ENCODE measurements at regions not wholly inside any gene's neighbourhood (a gene's known extent, or its start where the extent isn't known, plus 50 kb on each side); places are given as distances from the start of the nearest gene placed in this dataset.

DNA sequence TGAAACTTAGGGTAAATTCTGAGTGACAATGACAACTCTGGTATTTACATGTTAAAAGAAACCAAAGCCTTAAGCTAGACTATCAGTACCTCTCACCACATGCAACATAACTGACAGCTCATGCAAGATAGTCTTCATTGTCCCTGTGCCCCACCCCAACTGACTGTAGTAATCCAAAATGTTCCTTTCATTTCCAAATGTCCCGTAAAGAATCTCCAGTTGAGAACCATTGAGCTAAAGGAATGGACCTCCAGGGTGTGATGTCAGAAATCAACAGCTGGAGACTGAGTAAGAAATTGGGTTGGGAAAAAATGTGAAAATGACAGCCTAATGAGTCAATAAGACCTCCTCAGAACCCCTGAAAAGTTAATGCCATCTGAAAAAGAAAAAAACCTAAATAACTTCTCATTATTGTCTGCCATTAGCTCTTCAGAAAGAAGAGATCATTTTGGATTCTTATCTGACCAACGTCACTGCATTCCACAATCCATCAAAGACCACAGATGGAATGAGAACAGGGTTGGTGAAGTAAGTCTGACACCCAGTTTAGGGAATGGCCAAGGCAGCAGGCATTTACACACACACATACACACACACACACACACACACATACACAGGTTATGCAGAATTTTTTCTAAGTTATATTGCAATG is 51.7 kb upstream of the ACVR2A start:
- no peak overlapping the region for H2AFZ ChIP-seq
- Mint-ChIP-seq H3K36me3 (ENCODE audit: low read depth) (no peaks in the 10 kb centered on the region), H3K4me1 (peaks cover 15% of the 10 kb centered on the region), H3K27ac (no peak overlapping the region), H3K27me3 (ENCODE audit: insufficient read depth, low read depth, poor library complexity) (no peaks in the 10 kb centered on the region), H3K9me3 (no peaks in the 10 kb centered on the region), H3K4me3 (no peak overlapping the region)
- H3K27ac ChIP-seq (ENCODE audit: low read depth), result no peak overlapping the region
- H3K27me3 ChIP-seq (ENCODE audit: insufficient read depth), result no peaks in the 10 kb centered on the region
- no peak for ATAC-seq
- H4K20me1 ChIP-seq (replicated peaks; ENCODE audit: insufficient read depth), result no peaks in the 10 kb centered on the region
- H3K4me2 ChIP-seq, result no peak overlapping the region
- DNase-seq (ENCODE audit: low spot score), result no peak
- no peaks in the 10 kb centered on the region for H3F3A ChIP-seq (replicated peaks; ENCODE audit: low read depth)
- H3K4me1 ChIP-seq (ENCODE audit: insufficient read depth), result no peaks in the 10 kb centered on the region
- H3K9me2 ChIP-seq (ENCODE audit: insufficient read depth), result no peaks in the 10 kb centered on the region
- H3K79me2 ChIP-seq (replicated peaks; ENCODE audit: insufficient read depth), result no peaks in the 10 kb centered on the region
- H3K36me3 ChIP-seq (ENCODE audit: insufficient read depth), result no peaks in the 10 kb centered on the region
- no peak for TF ChIP-seq CREB1 (CRISPR knock-in tag; IDR thresholded peaks at IDR 0.05; ENCODE audit: low read depth)
- TF ChIP-seq, protein P1, sequence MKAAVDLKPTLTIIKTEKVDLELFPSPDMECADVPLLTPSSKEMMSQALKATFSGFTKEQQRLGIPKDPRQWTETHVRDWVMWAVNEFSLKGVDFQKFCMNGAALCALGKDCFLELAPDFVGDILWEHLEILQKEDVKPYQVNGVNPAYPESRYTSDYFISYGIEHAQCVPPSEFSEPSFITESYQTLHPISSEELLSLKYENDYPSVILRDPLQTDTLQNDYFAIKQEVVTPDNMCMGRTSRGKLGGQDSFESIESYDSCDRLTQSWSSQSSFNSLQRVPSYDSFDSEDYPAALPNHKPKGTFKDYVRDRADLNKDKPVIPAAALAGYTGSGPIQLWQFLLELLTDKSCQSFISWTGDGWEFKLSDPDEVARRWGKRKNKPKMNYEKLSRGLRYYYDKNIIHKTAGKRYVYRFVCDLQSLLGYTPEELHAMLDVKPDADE (IDR thresholded peaks at IDR 0.05), result no peak
- TF ChIP-seq, protein P2, sequence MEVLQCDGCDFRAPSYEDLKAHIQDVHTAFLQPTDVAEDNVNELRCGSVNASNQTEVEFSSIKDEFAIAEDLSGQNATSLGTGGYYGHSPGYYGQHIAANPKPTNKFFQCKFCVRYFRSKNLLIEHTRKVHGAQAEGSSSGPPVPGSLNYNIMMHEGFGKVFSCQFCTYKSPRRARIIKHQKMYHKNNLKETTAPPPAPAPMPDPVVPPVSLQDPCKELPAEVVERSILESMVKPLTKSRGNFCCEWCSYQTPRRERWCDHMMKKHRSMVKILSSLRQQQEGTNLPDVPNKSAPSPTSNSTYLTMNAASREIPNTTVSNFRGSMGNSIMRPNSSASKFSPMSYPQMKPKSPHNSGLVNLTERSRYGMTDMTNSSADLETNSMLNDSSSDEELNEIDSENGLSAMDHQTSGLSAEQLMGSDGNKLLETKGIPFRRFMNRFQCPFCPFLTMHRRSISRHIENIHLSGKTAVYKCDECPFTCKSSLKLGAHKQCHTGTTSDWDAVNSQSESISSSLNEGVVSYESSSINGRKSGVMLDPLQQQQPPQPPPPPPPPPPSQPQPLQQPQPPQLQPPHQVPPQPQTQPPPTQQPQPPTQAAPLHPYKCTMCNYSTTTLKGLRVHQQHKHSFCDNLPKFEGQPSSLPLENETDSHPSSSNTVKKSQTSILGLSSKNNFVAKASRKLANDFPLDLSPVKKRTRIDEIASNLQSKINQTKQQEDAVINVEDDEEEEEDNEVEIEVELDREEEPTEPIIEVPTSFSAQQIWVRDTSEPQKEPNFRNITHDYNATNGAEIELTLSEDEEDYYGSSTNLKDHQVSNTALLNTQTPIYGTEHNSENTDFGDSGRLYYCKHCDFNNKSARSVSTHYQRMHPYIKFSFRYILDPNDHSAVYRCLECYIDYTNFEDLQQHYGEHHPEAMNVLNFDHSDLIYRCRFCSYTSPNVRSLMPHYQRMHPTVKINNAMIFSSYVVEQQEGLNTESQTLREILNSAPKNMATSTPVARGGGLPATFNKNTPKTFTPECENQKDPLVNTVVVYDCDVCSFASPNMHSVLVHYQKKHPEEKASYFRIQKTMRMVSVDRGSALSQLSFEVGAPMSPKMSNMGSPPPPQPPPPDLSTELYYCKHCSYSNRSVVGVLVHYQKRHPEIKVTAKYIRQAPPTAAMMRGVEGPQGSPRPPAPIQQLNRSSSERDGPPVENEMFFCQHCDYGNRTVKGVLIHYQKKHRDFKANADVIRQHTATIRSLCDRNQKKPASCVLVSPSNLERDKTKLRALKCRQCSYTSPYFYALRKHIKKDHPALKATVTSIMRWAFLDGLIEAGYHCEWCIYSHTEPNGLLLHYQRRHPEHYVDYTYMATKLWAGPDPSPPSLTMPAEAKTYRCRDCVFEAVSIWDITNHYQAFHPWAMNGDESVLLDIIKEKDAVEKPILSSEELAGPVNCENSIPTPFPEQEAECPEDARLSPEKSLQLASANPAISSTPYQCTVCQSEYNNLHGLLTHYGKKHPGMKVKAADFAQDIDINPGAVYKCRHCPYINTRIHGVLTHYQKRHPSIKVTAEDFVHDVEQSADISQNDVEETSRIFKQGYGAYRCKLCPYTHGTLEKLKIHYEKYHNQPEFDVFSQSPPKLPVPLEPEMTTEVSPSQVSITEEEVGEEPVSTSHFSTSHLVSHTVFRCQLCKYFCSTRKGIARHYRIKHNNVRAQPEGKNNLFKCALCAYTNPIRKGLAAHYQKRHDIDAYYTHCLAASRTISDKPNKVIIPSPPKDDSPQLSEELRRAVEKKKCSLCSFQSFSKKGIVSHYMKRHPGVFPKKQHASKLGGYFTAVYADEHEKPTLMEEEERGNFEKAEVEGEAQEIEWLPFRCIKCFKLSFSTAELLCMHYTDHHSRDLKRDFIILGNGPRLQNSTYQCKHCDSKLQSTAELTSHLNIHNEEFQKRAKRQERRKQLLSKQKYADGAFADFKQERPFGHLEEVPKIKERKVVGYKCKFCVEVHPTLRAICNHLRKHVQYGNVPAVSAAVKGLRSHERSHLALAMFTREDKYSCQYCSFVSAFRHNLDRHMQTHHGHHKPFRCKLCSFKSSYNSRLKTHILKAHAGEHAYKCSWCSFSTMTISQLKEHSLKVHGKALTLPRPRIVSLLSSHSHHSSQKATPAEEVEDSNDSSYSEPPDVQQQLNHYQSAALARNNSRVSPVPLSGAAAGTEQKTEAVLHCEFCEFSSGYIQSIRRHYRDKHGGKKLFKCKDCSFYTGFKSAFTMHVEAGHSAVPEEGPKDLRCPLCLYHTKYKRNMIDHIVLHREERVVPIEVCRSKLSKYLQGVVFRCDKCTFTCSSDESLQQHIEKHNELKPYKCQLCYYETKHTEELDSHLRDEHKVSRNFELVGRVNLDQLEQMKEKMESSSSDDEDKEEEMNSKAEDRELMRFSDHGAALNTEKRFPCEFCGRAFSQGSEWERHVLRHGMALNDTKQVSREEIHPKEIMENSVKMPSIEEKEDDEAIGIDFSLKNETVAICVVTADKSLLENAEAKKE (CRISPR knock-in tag; IDR thresholded peaks at IDR 0.05), result no peak
- no peak for TF ChIP-seq JUNB (IDR thresholded peaks at IDR 0.05; ENCODE audit: unreplicated experiment)
- TF ChIP-seq POLR2AphosphoS5 (IDR thresholded peaks at IDR 0.05; ENCODE audit: low read depth), result no peak
- TF ChIP-seq EZH2 (IDR thresholded peaks at IDR 0.05; ENCODE audit: low read depth, unreplicated experiment), result no peak
- TF ChIP-seq, protein P3, sequence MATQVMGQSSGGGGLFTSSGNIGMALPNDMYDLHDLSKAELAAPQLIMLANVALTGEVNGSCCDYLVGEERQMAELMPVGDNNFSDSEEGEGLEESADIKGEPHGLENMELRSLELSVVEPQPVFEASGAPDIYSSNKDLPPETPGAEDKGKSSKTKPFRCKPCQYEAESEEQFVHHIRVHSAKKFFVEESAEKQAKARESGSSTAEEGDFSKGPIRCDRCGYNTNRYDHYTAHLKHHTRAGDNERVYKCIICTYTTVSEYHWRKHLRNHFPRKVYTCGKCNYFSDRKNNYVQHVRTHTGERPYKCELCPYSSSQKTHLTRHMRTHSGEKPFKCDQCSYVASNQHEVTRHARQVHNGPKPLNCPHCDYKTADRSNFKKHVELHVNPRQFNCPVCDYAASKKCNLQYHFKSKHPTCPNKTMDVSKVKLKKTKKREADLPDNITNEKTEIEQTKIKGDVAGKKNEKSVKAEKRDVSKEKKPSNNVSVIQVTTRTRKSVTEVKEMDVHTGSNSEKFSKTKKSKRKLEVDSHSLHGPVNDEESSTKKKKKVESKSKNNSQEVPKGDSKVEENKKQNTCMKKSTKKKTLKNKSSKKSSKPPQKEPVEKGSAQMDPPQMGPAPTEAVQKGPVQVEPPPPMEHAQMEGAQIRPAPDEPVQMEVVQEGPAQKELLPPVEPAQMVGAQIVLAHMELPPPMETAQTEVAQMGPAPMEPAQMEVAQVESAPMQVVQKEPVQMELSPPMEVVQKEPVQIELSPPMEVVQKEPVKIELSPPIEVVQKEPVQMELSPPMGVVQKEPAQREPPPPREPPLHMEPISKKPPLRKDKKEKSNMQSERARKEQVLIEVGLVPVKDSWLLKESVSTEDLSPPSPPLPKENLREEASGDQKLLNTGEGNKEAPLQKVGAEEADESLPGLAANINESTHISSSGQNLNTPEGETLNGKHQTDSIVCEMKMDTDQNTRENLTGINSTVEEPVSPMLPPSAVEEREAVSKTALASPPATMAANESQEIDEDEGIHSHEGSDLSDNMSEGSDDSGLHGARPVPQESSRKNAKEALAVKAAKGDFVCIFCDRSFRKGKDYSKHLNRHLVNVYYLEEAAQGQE (IDR thresholded peaks at IDR 0.05; ENCODE audit: unreplicated experiment), result no peak
- TF ChIP-seq, protein P4, sequence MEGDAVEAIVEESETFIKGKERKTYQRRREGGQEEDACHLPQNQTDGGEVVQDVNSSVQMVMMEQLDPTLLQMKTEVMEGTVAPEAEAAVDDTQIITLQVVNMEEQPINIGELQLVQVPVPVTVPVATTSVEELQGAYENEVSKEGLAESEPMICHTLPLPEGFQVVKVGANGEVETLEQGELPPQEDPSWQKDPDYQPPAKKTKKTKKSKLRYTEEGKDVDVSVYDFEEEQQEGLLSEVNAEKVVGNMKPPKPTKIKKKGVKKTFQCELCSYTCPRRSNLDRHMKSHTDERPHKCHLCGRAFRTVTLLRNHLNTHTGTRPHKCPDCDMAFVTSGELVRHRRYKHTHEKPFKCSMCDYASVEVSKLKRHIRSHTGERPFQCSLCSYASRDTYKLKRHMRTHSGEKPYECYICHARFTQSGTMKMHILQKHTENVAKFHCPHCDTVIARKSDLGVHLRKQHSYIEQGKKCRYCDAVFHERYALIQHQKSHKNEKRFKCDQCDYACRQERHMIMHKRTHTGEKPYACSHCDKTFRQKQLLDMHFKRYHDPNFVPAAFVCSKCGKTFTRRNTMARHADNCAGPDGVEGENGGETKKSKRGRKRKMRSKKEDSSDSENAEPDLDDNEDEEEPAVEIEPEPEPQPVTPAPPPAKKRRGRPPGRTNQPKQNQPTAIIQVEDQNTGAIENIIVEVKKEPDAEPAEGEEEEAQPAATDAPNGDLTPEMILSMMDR (conservative IDR thresholded peaks at IDR 0.05; ENCODE audit: low read depth in 2 of 2), result no peak
- no peak for TF ChIP-seq STAT1 (IDR thresholded peaks at IDR 0.05; ENCODE audit: unreplicated experiment)
- no peak for TF ChIP-seq NANOG (IDR thresholded peaks at IDR 0.05; ENCODE audit: borderline replicate concordance)
- no peak for TF ChIP-seq ZNF114 (CRISPR knock-in tag; IDR thresholded peaks at IDR 0.05)
- no peak for TF ChIP-seq EZH2phosphoT487 (IDR thresholded peaks at IDR 0.05; ENCODE audit: unreplicated experiment)
- no peak overlapping the region for H3K4me3 ChIP-seq

Data from GM23338 (cell line).